ENCODE measurements at regions not wholly inside any gene's neighbourhood (a gene's known extent, or its start where the extent isn't known, plus 50 kb on each side); places are given as distances from the start of the nearest gene placed in this dataset.
"Not testable (repeated sequence)": the region's sequence is repeated elsewhere in the genome, so short reads cannot be mapped to it uniquely, and the experiment has no call there.

GRCh38 chr2:193446967-193447366 lies 1252.2 kb upstream of the TMEFF2 start:
- Histone ChIP-seq H3K4me3 (ENCODE audit: low read depth, low read length) (no peak overlapping the region), H3K9me3 (ENCODE audit: control insufficient read depth, insufficient read depth, low read length) (no peaks in the 10 kb centered on the region), H3K4me1 (ENCODE audit: control insufficient read depth, insufficient read depth, low read length) (no peaks in the 10 kb centered on the region), H3K36me3 (ENCODE audit: control insufficient read depth, insufficient read depth, low read length) (no peaks in the 10 kb centered on the region), H3K27me3 (ENCODE audit: control insufficient read depth, insufficient read depth, low read length) (no peaks in the 10 kb centered on the region), H3K27ac (ENCODE audit: low read depth, low read length) (no peak overlapping the region)
- WGBS (ENCODE audit: insufficient coverage), result no CpG with 5 or more reads among the region's 2 CpGs
- no peak for DNase-seq (ENCODE audit: low read depth in 4 of 6, low spot score in 6 of 6)

GRCh38 chr2:193442293-193442692 lies 1247.6 kb upstream of the TMEFF2 start:
- no peak for DNase-seq (ENCODE audit: low read depth in 4 of 6, low spot score in 6 of 6)
- no peaks in the 10 kb centered on the region for H3K27me3 ChIP-seq (ENCODE audit: control insufficient read depth, insufficient read depth, low read length)
- H3K4me3 ChIP-seq (ENCODE audit: low read depth, low read length), result no peak overlapping the region
- no CpG with 5 or more reads among the region's 1 CpG for WGBS (ENCODE audit: insufficient coverage)
- H3K4me1 ChIP-seq (ENCODE audit: control insufficient read depth, insufficient read depth, low read length), result no peaks in the 10 kb centered on the region
- no peak overlapping the region for H3K27ac ChIP-seq (ENCODE audit: low read depth, low read length)
- no peaks in the 10 kb centered on the region for H3K36me3 ChIP-seq (ENCODE audit: control insufficient read depth, insufficient read depth, low read length)
- no peaks in the 10 kb centered on the region for H3K9me3 ChIP-seq (ENCODE audit: control insufficient read depth, insufficient read depth, low read length)

- Histone ChIP-seq H3K4me3 (ENCODE audit: low read depth, low read length) (no peak overlapping the region), H3K27me3 (ENCODE audit: control insufficient read depth, insufficient read depth, low read length) (no peaks in the 10 kb centered on the region), H3K27ac (ENCODE audit: low read depth, low read length) (no peak overlapping the region), H3K36me3 (ENCODE audit: control insufficient read depth, insufficient read depth, low read length) (no peaks in the 10 kb centered on the region), H3K4me1 (ENCODE audit: control insufficient read depth, insufficient read depth, low read length) (no peaks in the 10 kb centered on the region), H3K9me3 (ENCODE audit: control insufficient read depth, insufficient read depth, low read length) (no peaks in the 10 kb centered on the region)
- peak in 1 of 6 donors; percentile 9 for DNase-seq (ENCODE audit: low read depth in 4 of 6, low spot score in 6 of 6)
- 86% methylated on average over 1 of the region's 3 CpGs for WGBS (ENCODE audit: insufficient coverage)
Measured at GRCh38 chr2:193428336-193428818, 1233.6 kb upstream of the TMEFF2 start.

GRCh38 chr2:193412368-193412767 lies 1217.6 kb upstream of the TMEFF2 start:
- H3K27me3 ChIP-seq (ENCODE audit: control insufficient read depth, insufficient read depth, low read length); H3K36me3 ChIP-seq (ENCODE audit: control insufficient read depth, insufficient read depth, low read length); H3K9me3 ChIP-seq (ENCODE audit: control insufficient read depth, insufficient read depth, low read length); DNase-seq (ENCODE audit: low read depth in 4 of 6, low spot score in 6 of 6); H3K4me3 ChIP-seq (ENCODE audit: low read depth, low read length); H3K4me1 ChIP-seq (ENCODE audit: control insufficient read depth, insufficient read depth, low read length); H3K27ac ChIP-seq (ENCODE audit: low read depth, low read length): not testable (repeated sequence)
- 95% methylated on average over 3 of the region's 5 CpGs for WGBS (ENCODE audit: insufficient coverage)

GRCh38 chr2:193409951-193410350 lies 1215.2 kb upstream of the TMEFF2 start:
- peak in 2 of 6 donors; percentile 1 to 38 for DNase-seq (ENCODE audit: low read depth in 4 of 6, low spot score in 6 of 6)
- H3K27me3 ChIP-seq (ENCODE audit: control insufficient read depth, insufficient read depth, low read length), result no peaks in the 10 kb centered on the region
- WGBS (ENCODE audit: insufficient coverage), result no CpG with 5 or more reads among the region's 1 CpG
- no peaks in the 10 kb centered on the region for H3K9me3 ChIP-seq (ENCODE audit: control insufficient read depth, insufficient read depth, low read length)
- H3K4me1 ChIP-seq (ENCODE audit: control insufficient read depth, insufficient read depth, low read length), result no peaks in the 10 kb centered on the region
- no peaks in the 10 kb centered on the region for H3K36me3 ChIP-seq (ENCODE audit: control insufficient read depth, insufficient read depth, low read length)
- H3K27ac ChIP-seq (ENCODE audit: low read depth, low read length), result no peak overlapping the region
- no peak overlapping the region for H3K4me3 ChIP-seq (ENCODE audit: low read depth, low read length)

DNA sequence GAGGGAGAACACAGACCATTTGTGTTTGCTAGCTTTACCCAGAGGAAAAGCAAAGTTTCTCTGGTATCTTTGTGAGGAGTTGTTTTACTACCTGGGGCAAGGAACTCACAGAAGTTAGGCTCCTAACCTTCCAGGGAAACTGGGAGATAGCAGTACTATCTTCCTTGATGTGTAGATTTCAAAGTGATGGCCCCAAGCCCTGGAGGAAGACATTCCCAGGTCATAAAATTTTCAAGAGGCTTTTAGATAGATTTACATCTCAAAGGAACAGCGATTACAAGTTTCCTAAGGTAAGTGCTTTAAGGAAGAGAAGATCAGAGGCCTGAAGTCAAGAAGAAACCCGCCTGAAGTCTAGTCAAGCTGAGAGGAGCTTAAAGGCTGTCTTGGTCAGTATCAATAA lies 1187.8 kb upstream of the TMEFF2 start:
- 50% methylated on average over 2 of the region's 2 CpGs for WGBS (ENCODE audit: insufficient coverage)
- Histone ChIP-seq H3K27ac (ENCODE audit: low read depth, low read length) (no peak overlapping the region), H3K4me3 (ENCODE audit: low read depth, low read length) (no peak overlapping the region), H3K4me1 (ENCODE audit: control insufficient read depth, insufficient read depth, low read length) (no peaks in the 10 kb centered on the region), H3K27me3 (ENCODE audit: control insufficient read depth, insufficient read depth, low read length) (no peaks in the 10 kb centered on the region), H3K9me3 (ENCODE audit: control insufficient read depth, insufficient read depth, low read length) (no peaks in the 10 kb centered on the region), H3K36me3 (ENCODE audit: control insufficient read depth, insufficient read depth, low read length) (no peaks in the 10 kb centered on the region)
- no peak for DNase-seq (ENCODE audit: low read depth in 4 of 6, low spot score in 6 of 6)

DNA sequence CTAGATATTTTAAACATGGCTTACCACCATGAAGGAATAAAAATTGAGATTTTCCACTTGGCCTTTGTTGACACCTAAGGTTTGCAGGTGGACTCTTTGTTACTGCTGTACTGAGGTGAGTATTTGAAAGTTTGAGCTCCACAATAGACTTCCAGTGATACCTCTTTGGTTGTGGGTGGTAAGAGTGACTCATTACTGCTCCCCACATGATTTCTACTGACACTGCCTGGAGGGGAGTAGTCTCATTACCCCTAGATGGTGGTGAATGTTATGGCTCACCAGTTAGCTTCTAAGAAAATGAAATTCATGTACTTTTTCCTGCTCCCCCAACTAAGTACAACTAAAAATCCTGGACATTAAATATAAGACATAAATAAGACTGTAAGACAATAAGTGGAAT lies 1183.1 kb upstream of the TMEFF2 start:
- Histone ChIP-seq H3K27me3 (ENCODE audit: control insufficient read depth, insufficient read depth, low read length) (no peaks in the 10 kb centered on the region), H3K4me3 (ENCODE audit: low read depth, low read length) (no peak overlapping the region), H3K4me1 (ENCODE audit: control insufficient read depth, insufficient read depth, low read length) (no peaks in the 10 kb centered on the region), H3K27ac (ENCODE audit: low read depth, low read length) (no peak overlapping the region), H3K9me3 (ENCODE audit: control insufficient read depth, insufficient read depth, low read length) (no peaks in the 10 kb centered on the region), H3K36me3 (ENCODE audit: control insufficient read depth, insufficient read depth, low read length) (no peaks in the 10 kb centered on the region)
- DNase-seq (ENCODE audit: low read depth in 4 of 6, low spot score in 6 of 6), result no peak

DNA sequence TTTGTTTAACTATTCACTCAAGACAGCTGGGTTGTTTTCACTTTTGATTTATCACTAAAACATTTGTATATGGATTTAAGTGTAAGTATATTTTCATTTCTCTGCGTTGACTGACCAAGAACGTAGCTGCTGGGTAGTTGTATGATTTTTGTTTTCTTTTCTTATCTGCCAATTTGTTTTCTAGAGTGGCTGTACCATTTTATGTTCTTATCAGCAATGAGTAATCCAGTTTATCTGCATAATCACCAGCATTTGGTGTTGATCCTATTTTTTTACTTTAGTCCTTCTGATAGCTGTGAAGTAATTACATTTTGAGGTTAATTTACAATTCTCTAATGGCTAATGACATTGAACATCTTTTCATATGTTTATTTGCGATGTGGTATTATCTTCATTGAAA lies 1178.4 kb upstream of the TMEFF2 start:
- H3K27ac ChIP-seq (ENCODE audit: low read depth, low read length), result no peak overlapping the region
- H3K27me3 ChIP-seq (ENCODE audit: control insufficient read depth, insufficient read depth, low read length), result no peaks in the 10 kb centered on the region
- no peak overlapping the region for H3K4me3 ChIP-seq (ENCODE audit: low read depth, low read length)
- no peaks in the 10 kb centered on the region for H3K4me1 ChIP-seq (ENCODE audit: control insufficient read depth, insufficient read depth, low read length)
- no peaks in the 10 kb centered on the region for H3K36me3 ChIP-seq (ENCODE audit: control insufficient read depth, insufficient read depth, low read length)
- no peaks in the 10 kb centered on the region for H3K9me3 ChIP-seq (ENCODE audit: control insufficient read depth, insufficient read depth, low read length)
- WGBS (ENCODE audit: insufficient coverage), result no CpG with 5 or more reads among the region's 3 CpGs
- DNase-seq (ENCODE audit: low read depth in 4 of 6, low spot score in 6 of 6), result no peak

- peak in 1 of 6 donors; percentile 10 for DNase-seq (ENCODE audit: low read depth in 4 of 6, low spot score in 6 of 6)
- Histone ChIP-seq H3K9me3 (ENCODE audit: control insufficient read depth, insufficient read depth, low read length) (no peaks in the 10 kb centered on the region), H3K4me3 (ENCODE audit: low read depth, low read length) (no peak overlapping the region), H3K36me3 (ENCODE audit: control insufficient read depth, insufficient read depth, low read length) (no peaks in the 10 kb centered on the region), H3K4me1 (ENCODE audit: control insufficient read depth, insufficient read depth, low read length) (no peaks in the 10 kb centered on the region), H3K27ac (ENCODE audit: low read depth, low read length) (no peak overlapping the region), H3K27me3 (ENCODE audit: control insufficient read depth, insufficient read depth, low read length) (no peaks in the 10 kb centered on the region)
- 56% methylated on average over 4 of the region's 7 CpGs for WGBS (ENCODE audit: insufficient coverage)
Measured at GRCh38 chr2:193371200-193371599, 1176.5 kb upstream of the TMEFF2 start.

DNA sequence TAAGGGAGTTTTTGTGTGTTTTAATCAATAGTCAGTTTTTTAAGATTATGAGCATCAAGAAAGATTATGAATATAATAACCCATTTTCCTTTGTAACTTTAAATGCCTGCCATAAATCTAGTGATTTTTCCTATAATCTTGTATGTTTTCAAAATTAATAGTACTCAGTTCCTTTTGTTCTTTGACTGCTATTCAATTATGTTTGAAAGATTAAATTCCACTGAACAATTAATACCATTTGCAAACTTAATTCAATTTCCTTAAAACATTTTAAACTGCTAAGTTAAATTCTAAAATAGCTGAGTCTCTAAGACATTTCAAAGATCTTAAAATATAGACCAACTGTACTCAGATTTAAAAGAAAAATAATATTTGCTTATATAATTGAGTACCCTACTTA lies 1173.9 kb upstream of the TMEFF2 start:
- H3K4me1 ChIP-seq (ENCODE audit: control insufficient read depth, insufficient read depth, low read length), result no peaks in the 10 kb centered on the region
- H3K36me3 ChIP-seq (ENCODE audit: control insufficient read depth, insufficient read depth, low read length), result no peaks in the 10 kb centered on the region
- H3K27ac ChIP-seq (ENCODE audit: low read depth, low read length), result no peak overlapping the region
- H3K4me3 ChIP-seq (ENCODE audit: low read depth, low read length), result no peak overlapping the region
- no peak for DNase-seq (ENCODE audit: low read depth in 4 of 6, low spot score in 6 of 6)
- no peaks in the 10 kb centered on the region for H3K27me3 ChIP-seq (ENCODE audit: control insufficient read depth, insufficient read depth, low read length)
- H3K9me3 ChIP-seq (ENCODE audit: control insufficient read depth, insufficient read depth, low read length), result no peaks in the 10 kb centered on the region

All from spinal cord (tissue), 9 donors.